Urinary bladder (tissue), 3 donors: ENCODE measurements at regions not wholly inside any gene's neighbourhood (a gene's known extent, or its start where the extent isn't known, plus 50 kb on each side); places are given as distances from the start of the nearest gene placed in this dataset.
"Not testable (repeated sequence)": the region's sequence is repeated elsewhere in the genome, so short reads cannot be mapped to it uniquely, and the experiment has no call there.

Experiments used
- DNase-seq: peaks from one replicate; pipeline ENCODE4 v3.0.0-alpha.2; 2015; ENCODE audit errors: extremely low spot score
- H3K27ac ChIP-seq: one replicate; pipeline ENCODE4 v1.5.1; 2013; ENCODE audit warnings: low read depth, mild to moderate bottlenecking, moderate library complexity
- H3K36me3 ChIP-seq: one replicate; pipeline ENCODE4 v1.6.1; 2013; ENCODE audit warnings: mild to moderate bottlenecking, moderate library complexity; ENCODE audit not compliant: insufficient read depth
- H3K4me1 ChIP-seq: one replicate; pipeline ENCODE4 v1.6.1; 2013; ENCODE audit warnings: mild to moderate bottlenecking, moderate library complexity; ENCODE audit not compliant: insufficient read depth
- H3K4me3 ChIP-seq: one replicate; pipeline ENCODE4 v1.5.1; 2013; ENCODE audit warnings: low read depth, low read length
- WGBS: extraction: QIAGEN DNeasy Blood & Tissue Kit; methylation state at CpG from one replicate; pipeline ENCODE4 v1.1.7; 2013; 5-methylcytosine and 5-hydroxymethylcytosine counted together
- donor health status: healthy with polysubstance abuse.
- donor health status: healthy.

GRCh38 chr6:134791243-134791843 lies 158.6 kb downstream of the ALDH8A1 start:
- not testable (repeated sequence) for DNase-seq, H3K4me3 ChIP-seq, H3K4me1 ChIP-seq, H3K36me3 ChIP-seq, H3K27ac ChIP-seq
- WGBS: 96% methylated on average over 2 of the region's 2 CpGs

GRCh38 chr6:134787261-134787877 lies 162.5 kb downstream of the ALDH8A1 start:
- no peak overlapping the region for H3K27ac ChIP-seq
- WGBS: 72% methylated on average over 6 of the region's 6 CpGs

GRCh38 chr6:134784336-134784735 lies 165.6 kb downstream of the ALDH8A1 start:
- Histone ChIP-seq H3K4me1 (no peaks in the 10 kb centered on the region), H3K36me3 (no peaks in the 10 kb centered on the region), H3K27ac (no peak overlapping the region), H3K4me3 (no peak overlapping the region)
- 86% methylated on average over 2 of the region's 2 CpGs for WGBS
- no peak for DNase-seq

More at GRCh38 chr6:134787261-134787877, 162.5 kb downstream of the ALDH8A1 start:
- H3K4me1 ChIP-seq: no peaks in the 10 kb centered on the region
- DNase-seq: no peak
- no peaks in the 10 kb centered on the region for H3K36me3 ChIP-seq
- H3K4me3 ChIP-seq: no peak overlapping the region

- DNase-seq: no peak
- H3K27ac ChIP-seq: no peak overlapping the region
- H3K4me3 ChIP-seq: no peak overlapping the region
- H3K4me1 ChIP-seq: no peaks in the 10 kb centered on the region
- WGBS: 97% methylated on average over 2 of the region's 2 CpGs
- H3K36me3 ChIP-seq: no peaks in the 10 kb centered on the region
These were observed 171.5 kb downstream of the ALDH8A1 start for GRCh38 chr6:134778431-134778830.

GRCh38 chr6:134774201-134774638 lies 175.7 kb downstream of the ALDH8A1 start:
- Histone ChIP-seq H3K36me3 (no peaks in the 10 kb centered on the region), H3K4me3 (no peak overlapping the region), H3K4me1 (no peaks in the 10 kb centered on the region), H3K27ac (no peak overlapping the region)
- WGBS: 51% methylated on average over 1 of the region's 1 CpG
- no peak for DNase-seq

- H3K36me3 ChIP-seq: no peaks in the 10 kb centered on the region
- no peaks in the 10 kb centered on the region for H3K4me1 ChIP-seq
- DNase-seq: no peak
- H3K27ac ChIP-seq: no peak overlapping the region
- H3K4me3 ChIP-seq: no peak overlapping the region
- WGBS: 97% methylated on average over 6 of the region's 6 CpGs
These were observed 177.1 kb downstream of the ALDH8A1 start for GRCh38 chr6:134772671-134773360.

GRCh38 chr6:134768931-134769330 lies 181.0 kb downstream of the ALDH8A1 start:
- Histone ChIP-seq H3K36me3 (no peaks in the 10 kb centered on the region), H3K4me3 (no peak overlapping the region), H3K27ac (no peak overlapping the region), H3K4me1 (no peaks in the 10 kb centered on the region)
- no peak for DNase-seq
- 79% methylated on average over 2 of the region's 2 CpGs for WGBS

GRCh38 chr6:134766497-134766896 lies 183.4 kb downstream of the ALDH8A1 start:
- Histone ChIP-seq H3K4me3 (no peak overlapping the region), H3K27ac (no peak overlapping the region), H3K36me3 (no peaks in the 10 kb centered on the region), H3K4me1 (no peaks in the 10 kb centered on the region)
- DNase-seq: no peak
- 91% methylated on average over 3 of the region's 3 CpGs for WGBS

GRCh38 chr6:134764741-134765140 lies 185.2 kb downstream of the ALDH8A1 start:
- DNase-seq: peak; percentile 31
- Histone ChIP-seq H3K36me3 (no peaks in the 10 kb centered on the region), H3K4me3 (no peak overlapping the region), H3K27ac (no peak overlapping the region), H3K4me1 (no peaks in the 10 kb centered on the region)
- WGBS: 45% methylated on average over 3 of the region's 3 CpGs

- H3K4me1 ChIP-seq, DNase-seq, H3K27ac ChIP-seq, H3K4me3 ChIP-seq, H3K36me3 ChIP-seq: not testable (repeated sequence)
- 92% methylated on average over 3 of the region's 3 CpGs for WGBS
These were observed 186.3 kb downstream of the ALDH8A1 start for GRCh38 chr6:134763575-134763974.

GRCh38 chr6:134758621-134759020 lies 191.3 kb downstream of the ALDH8A1 start:
- no peak for DNase-seq
- no peak overlapping the region for H3K4me3 ChIP-seq

GRCh38 chr6:134757911-134758361 lies 192.0 kb downstream of the ALDH8A1 start:
- WGBS: 95% methylated on average over 1 of the region's 1 CpG
- no peak overlapping the region for H3K4me3 ChIP-seq
- H3K4me1 ChIP-seq: no peaks in the 10 kb centered on the region
- DNase-seq: no peak
- H3K27ac ChIP-seq: no peak overlapping the region
- no peaks in the 10 kb centered on the region for H3K36me3 ChIP-seq

More at GRCh38 chr6:134758621-134759020, 191.3 kb downstream of the ALDH8A1 start:
- no peaks in the 10 kb centered on the region for H3K36me3 ChIP-seq
- WGBS: 84% methylated on average over 4 of the region's 4 CpGs
- no peaks in the 10 kb centered on the region for H3K4me1 ChIP-seq
- no peak overlapping the region for H3K27ac ChIP-seq

- Histone ChIP-seq H3K4me1 (no peaks in the 10 kb centered on the region), H3K27ac (no peak overlapping the region), H3K4me3 (no peak overlapping the region), H3K36me3 (no peaks in the 10 kb centered on the region)
- DNase-seq: no peak
- 94% methylated on average over 2 of the region's 2 CpGs for WGBS
These were observed 193.4 kb downstream of the ALDH8A1 start for GRCh38 chr6:134756374-134757025.
